ENCODE measurements at regions not wholly inside any gene's neighbourhood (a gene's known extent, or its start where the extent isn't known, plus 50 kb on each side); places are given as distances from the start of the nearest gene placed in this dataset.

GRCh38 chr11:70528046-70528793, 129.9 kb downstream of the CTTN start:
- intact Hi-C loops (cut with micrococcal nuclease; ENCODE audit: unreplicated experiment) = no loop called here
- H3F3A ChIP-seq (ENCODE audit: insufficient read depth, low read depth) = no peaks in the 10 kb centered on the region
- DNase-seq = no peak
- no peaks in the 10 kb centered on the region for H3K9me2 ChIP-seq (ENCODE audit: insufficient read depth)
- no peaks in the 10 kb centered on the region for H3K9me3 ChIP-seq (ENCODE audit: insufficient read depth, low read depth)
- POLR2A ChIA-PET (ENCODE audit: unreplicated experiment) = interaction anchor here (0.5 kb wide), 1 partner anchor 1038 kb away, joined by 7 read pairs; no protein-coding TSS in a partner anchor
- no peak overlapping the region for H2AFZ ChIP-seq
- no peaks in the 10 kb centered on the region for H3K27me3 ChIP-seq (ENCODE audit: insufficient read depth, low read depth)
- CTCF ChIA-PET = no interaction called here
- H3K4me1 ChIP-seq (replicated peaks; ENCODE audit: insufficient read depth) = no peaks in the 10 kb centered on the region
- H3K79me2 ChIP-seq (ENCODE audit: low read depth) = no peaks in the 10 kb centered on the region
- peaks cover 33% of the 10 kb centered on the region for H4K20me1 ChIP-seq (ENCODE audit: insufficient read depth)
- H3K27ac ChIP-seq = no peak overlapping the region
- no TSS peak for BruUV-seq (replicated peaks)
- no peak overlapping the region for H3K4me2 ChIP-seq
- TF ChIP-seq CTCF (conservative IDR thresholded peaks at IDR 0.05) (no peak), EZH2 (IDR thresholded peaks at IDR 0.05; ENCODE audit: low read depth) (no peak)
- no peaks in the 10 kb centered on the region for H3K36me3 ChIP-seq (ENCODE audit: low read depth)
- H3K4me3 ChIP-seq = no peak overlapping the region

- H3K4me3 ChIP-seq = no peak overlapping the region
- peaks cover 33% of the 10 kb centered on the region for H4K20me1 ChIP-seq (ENCODE audit: insufficient read depth)
- H3K27ac ChIP-seq = no peak overlapping the region
- CTCF ChIA-PET = no interaction called here
- TF ChIP-seq EZH2 (IDR thresholded peaks at IDR 0.05; ENCODE audit: low read depth) (no peak), CTCF (conservative IDR thresholded peaks at IDR 0.05) (no peak)
- no peak overlapping the region for H3K4me2 ChIP-seq
- no peak overlapping the region for H2AFZ ChIP-seq
- H3K27me3 ChIP-seq (ENCODE audit: insufficient read depth, low read depth) = no peaks in the 10 kb centered on the region
- H3F3A ChIP-seq (ENCODE audit: insufficient read depth, low read depth) = no peaks in the 10 kb centered on the region
- H3K79me2 ChIP-seq (ENCODE audit: low read depth) = no peaks in the 10 kb centered on the region
- POLR2A ChIA-PET (ENCODE audit: unreplicated experiment) = no interaction called here
- no peak for DNase-seq
- no peaks in the 10 kb centered on the region for H3K4me1 ChIP-seq (replicated peaks; ENCODE audit: insufficient read depth)
- intact Hi-C loops (cut with micrococcal nuclease; ENCODE audit: unreplicated experiment) = no loop called here
- H3K9me3 ChIP-seq (ENCODE audit: insufficient read depth, low read depth) = no peaks in the 10 kb centered on the region
- BruUV-seq (replicated peaks) = no TSS peak
- no peaks in the 10 kb centered on the region for H3K9me2 ChIP-seq (ENCODE audit: insufficient read depth)
- H3K36me3 ChIP-seq (ENCODE audit: low read depth) = no peaks in the 10 kb centered on the region
Measured at GRCh38 chr11:70528794-70529580, 130.7 kb downstream of the CTTN start.

GRCh38 chr11:70530010-70530409, 131.7 kb downstream of the CTTN start:
- Histone ChIP-seq H3K9me2 (ENCODE audit: insufficient read depth) (no peaks in the 10 kb centered on the region), H3K9me3 (ENCODE audit: insufficient read depth, low read depth) (no peaks in the 10 kb centered on the region), H3K4me3 (no peak overlapping the region), H3K4me1 (replicated peaks; ENCODE audit: insufficient read depth) (no peaks in the 10 kb centered on the region), H2AFZ (no peak overlapping the region), H3K27me3 (ENCODE audit: insufficient read depth, low read depth) (no peaks in the 10 kb centered on the region), H3K4me2 (no peak overlapping the region), H3F3A (ENCODE audit: insufficient read depth, low read depth) (no peaks in the 10 kb centered on the region), H3K36me3 (ENCODE audit: low read depth) (no peaks in the 10 kb centered on the region), H3K79me2 (ENCODE audit: low read depth) (no peaks in the 10 kb centered on the region), H3K27ac (no peak overlapping the region), H4K20me1 (ENCODE audit: insufficient read depth) (peaks cover 28% of the 10 kb centered on the region)
- intact Hi-C loops (cut with micrococcal nuclease; ENCODE audit: unreplicated experiment) = no loop called here
- no TSS peak for BruUV-seq (replicated peaks)
- TF ChIP-seq CTCF (conservative IDR thresholded peaks at IDR 0.05) (no peak), EZH2 (IDR thresholded peaks at IDR 0.05; ENCODE audit: low read depth) (no peak)
- no peak for DNase-seq
- ChIA-PET POLR2A (ENCODE audit: unreplicated experiment) (no interaction called here), CTCF (no interaction called here)
